ENCODE measurements at regions not wholly inside any gene's neighbourhood (a gene's known extent, or its start where the extent isn't known, plus 50 kb on each side); places are given as distances from the start of the nearest gene placed in this dataset.

GRCh38 chr2:381941-382727, 94.2 kb upstream of the ALKAL2 start:
- H3K4me3 ChIP-seq (replicated peaks; ENCODE audit: low read depth, low read length): no peak overlapping the region
- TF ChIP-seq, protein P1, sequence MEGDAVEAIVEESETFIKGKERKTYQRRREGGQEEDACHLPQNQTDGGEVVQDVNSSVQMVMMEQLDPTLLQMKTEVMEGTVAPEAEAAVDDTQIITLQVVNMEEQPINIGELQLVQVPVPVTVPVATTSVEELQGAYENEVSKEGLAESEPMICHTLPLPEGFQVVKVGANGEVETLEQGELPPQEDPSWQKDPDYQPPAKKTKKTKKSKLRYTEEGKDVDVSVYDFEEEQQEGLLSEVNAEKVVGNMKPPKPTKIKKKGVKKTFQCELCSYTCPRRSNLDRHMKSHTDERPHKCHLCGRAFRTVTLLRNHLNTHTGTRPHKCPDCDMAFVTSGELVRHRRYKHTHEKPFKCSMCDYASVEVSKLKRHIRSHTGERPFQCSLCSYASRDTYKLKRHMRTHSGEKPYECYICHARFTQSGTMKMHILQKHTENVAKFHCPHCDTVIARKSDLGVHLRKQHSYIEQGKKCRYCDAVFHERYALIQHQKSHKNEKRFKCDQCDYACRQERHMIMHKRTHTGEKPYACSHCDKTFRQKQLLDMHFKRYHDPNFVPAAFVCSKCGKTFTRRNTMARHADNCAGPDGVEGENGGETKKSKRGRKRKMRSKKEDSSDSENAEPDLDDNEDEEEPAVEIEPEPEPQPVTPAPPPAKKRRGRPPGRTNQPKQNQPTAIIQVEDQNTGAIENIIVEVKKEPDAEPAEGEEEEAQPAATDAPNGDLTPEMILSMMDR (IDR thresholded peaks at IDR 0.05; ENCODE audit: low read depth, low read length, missing control alignments): no peak
- DNase-seq (ENCODE audit: extremely low read depth, low read depth): no peak

GRCh38 chr2:381181-381580, 93.3 kb upstream of the ALKAL2 start:
- no peak for DNase-seq (ENCODE audit: extremely low read depth, low read depth)
- TF ChIP-seq, protein P1 (IDR thresholded peaks at IDR 0.05; ENCODE audit: low read depth, low read length, missing control alignments): no peak
- H3K4me3 ChIP-seq (replicated peaks; ENCODE audit: low read depth, low read length): no peak overlapping the region

DNA sequence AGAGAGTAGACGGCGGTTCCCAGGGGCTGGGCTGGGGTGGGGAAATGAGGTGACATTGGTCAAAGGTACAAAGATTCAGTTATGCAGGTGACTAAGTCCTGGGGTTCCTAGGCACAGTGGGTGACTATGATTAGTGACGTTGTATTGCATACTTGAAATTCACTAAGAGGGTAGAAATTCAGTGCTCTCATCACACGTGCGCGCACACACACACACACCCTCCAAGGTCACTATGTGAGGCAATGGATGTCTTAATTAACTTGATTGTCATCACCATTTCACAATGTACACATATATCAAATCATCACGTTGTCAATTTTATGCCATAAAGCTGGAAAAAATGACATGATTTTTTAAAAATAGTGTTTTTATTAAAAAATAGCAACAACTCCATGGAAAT, 92.9 kb upstream of the ALKAL2 start:
- TF ChIP-seq, protein P1 (IDR thresholded peaks at IDR 0.05; ENCODE audit: low read depth, low read length, missing control alignments): no peak
- no peak for DNase-seq (ENCODE audit: extremely low read depth, low read depth)
- H3K4me3 ChIP-seq (replicated peaks; ENCODE audit: low read depth, low read length): no peak overlapping the region

GRCh38 chr2:380221-380620, 92.3 kb upstream of the ALKAL2 start:
- TF ChIP-seq, protein P1 (IDR thresholded peaks at IDR 0.05; ENCODE audit: low read depth, low read length, missing control alignments): no peak
- H3K4me3 ChIP-seq (replicated peaks; ENCODE audit: low read depth, low read length): no peak overlapping the region
- DNase-seq (ENCODE audit: extremely low read depth, low read depth): no peak

DNA sequence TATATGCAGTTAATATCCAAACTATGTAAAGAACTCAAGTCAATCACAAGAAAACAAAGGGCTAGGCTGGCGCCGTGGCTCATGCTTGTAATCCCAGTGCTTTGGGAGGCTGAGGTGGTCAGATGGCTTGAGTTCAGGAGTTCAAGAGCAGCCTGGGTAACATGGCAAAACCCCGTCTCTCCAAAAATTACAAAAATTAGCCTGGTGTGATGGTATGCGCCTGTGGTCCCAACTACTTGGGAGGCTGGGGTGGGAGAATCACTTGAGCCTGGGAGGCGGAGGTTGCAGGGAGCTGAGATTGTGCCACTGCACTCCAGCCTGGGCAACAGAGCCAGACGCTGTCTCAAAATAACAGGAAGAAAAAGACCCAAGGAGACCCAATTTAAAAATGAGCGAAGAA, 91.9 kb upstream of the ALKAL2 start:
- no peak overlapping the region for H3K4me3 ChIP-seq (replicated peaks; ENCODE audit: low read depth, low read length)
- TF ChIP-seq, protein P1 (IDR thresholded peaks at IDR 0.05; ENCODE audit: low read depth, low read length, missing control alignments): no peak
- DNase-seq (ENCODE audit: extremely low read depth, low read depth): no peak

- H3K4me3 ChIP-seq (replicated peaks; ENCODE audit: low read depth, low read length): no peak overlapping the region
- no peak for DNase-seq (ENCODE audit: extremely low read depth, low read depth)
- TF ChIP-seq, protein P1 (IDR thresholded peaks at IDR 0.05; ENCODE audit: low read depth, low read length, missing control alignments): no peak
Measured at GRCh38 chr2:378364-378763, 90.5 kb upstream of the ALKAL2 start.

GRCh38 chr2:377414-377813, 89.5 kb upstream of the ALKAL2 start:
- H3K4me3 ChIP-seq (replicated peaks; ENCODE audit: low read depth, low read length): no peak overlapping the region
- TF ChIP-seq, protein P1 (IDR thresholded peaks at IDR 0.05; ENCODE audit: low read depth, low read length, missing control alignments): no peak
- DNase-seq (ENCODE audit: extremely low read depth, low read depth): no peak
